Left lung (tissue), 4 donors: ENCODE measurements at regions not wholly inside any gene's neighbourhood (a gene's known extent, or its start where the extent isn't known, plus 50 kb on each side); places are given as distances from the start of the nearest gene placed in this dataset.
A peak's percentile ranks its signal among the peaks of the same experiment; 100 is the strongest.

Experiments used
- ATAC-seq: fragments of 200-7000 bp; cut with Tn5 transposase; one replicate; pipeline ENCODE4 v1.9.1; 2020; ENCODE audit warnings: moderate library complexity
- DNase-seq, 4 donors: peaks; one replicate each; pipeline ENCODE4 v3.0.0-alpha.2; 2013 to 2020
- H3K27ac ChIP-seq, 2 donors: fragments of 200-600 bp; sonication (generic) in 1 of 2; one replicate each; pipeline versions ENCODE4 v1.5.0 to v1.8.0; 2020 to 2021
- H3K27me3 ChIP-seq, 2 donors: fragments of 200-600 bp; sonication (generic) in 1 of 2; one replicate each; pipeline versions ENCODE4 v1.5.0 to v1.8.0; 2020 to 2021
- H3K36me3 ChIP-seq, 2 donors: fragments of 200-600 bp; sonication (generic) in 1 of 2; one replicate each; pipeline versions ENCODE4 v1.5.0 to v1.8.0; 2020 to 2021
- H3K4me1 ChIP-seq, 2 donors: fragments of 200-600 bp; one replicate each; pipeline ENCODE4 v1.8.0; 2021
- H3K4me3 ChIP-seq, 2 donors: fragments of 200-600 bp; sonication (generic) in 1 of 2; one replicate each; pipeline versions ENCODE4 v1.5.0 to v1.8.0; 2020 to 2021; ENCODE audit warnings: mild to moderate bottlenecking in 1 of 2
- H3K9me3 ChIP-seq, 2 donors: fragments of 200-600 bp; sonication (generic) in 1 of 2; one replicate each; pipeline versions ENCODE4 v1.5.0 to v1.8.0; 2020 to 2021
- CTCF ChIP-seq, 2 donors: fragments of 200-600 bp; sonication (generic) in 1 of 2; IDR thresholded peaks; one replicate each; pipeline versions ENCODE4 v1.5.0 to v1.8.0; 2021; ENCODE audit warnings: antibody characterized with exemption in 2 of 2
- intact Hi-C, 2 donors: fragments of 100-400 bp; cut with DNase I; formaldehyde crosslinking; loops; one replicate each; pipeline versions ENCODE4 v1.11.2 to v1.14.2; 2022
- donor health status: DM: no; HTN: yes; CAD: no.
- donor health status: DM: no; HTN: no; CAD: no.

DNA sequence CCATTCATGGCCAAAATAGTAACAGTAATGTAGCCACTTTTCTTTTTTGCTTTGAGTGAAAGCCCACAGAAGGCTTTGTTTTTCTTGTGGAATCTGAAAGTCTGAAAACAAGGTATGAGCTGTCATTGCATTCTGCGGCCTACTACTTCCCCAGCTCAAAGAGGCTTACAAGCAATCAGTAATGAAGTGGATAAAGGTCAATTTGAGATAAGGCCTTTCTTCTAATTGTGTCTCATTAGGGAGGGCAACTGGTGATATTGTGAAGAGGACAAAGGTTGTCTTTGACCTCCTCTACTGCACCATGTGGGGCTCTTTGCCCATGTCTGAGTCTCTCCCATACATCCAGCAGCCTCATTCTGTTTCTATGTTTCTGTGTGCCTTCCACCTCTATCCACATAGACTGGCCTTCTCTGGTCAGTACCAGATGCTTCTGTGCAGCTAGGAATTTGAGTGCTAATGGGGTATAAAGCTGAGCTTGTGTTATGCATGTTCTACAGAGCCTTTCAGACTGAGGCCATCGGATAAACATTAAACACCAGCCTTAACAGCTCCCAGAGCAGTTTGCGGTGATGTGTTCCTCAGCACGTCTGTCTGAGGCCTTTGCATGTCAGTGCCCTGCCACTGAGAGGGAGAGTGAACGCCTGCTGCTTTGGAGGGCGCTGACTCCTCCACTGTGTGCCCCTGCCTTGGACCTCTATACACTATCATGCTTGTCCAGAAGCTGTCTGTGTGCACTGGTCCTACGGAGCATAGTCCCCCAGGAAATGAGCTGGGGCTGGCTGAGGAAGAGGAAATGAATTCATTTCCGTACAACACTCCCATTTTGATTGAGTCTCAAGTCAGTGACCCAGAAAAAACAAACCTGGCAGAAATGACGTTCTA lies 80.2 kb downstream of the SH2D1A start:
- H3K9me3 ChIP-seq = no peaks in the 10 kb centered on the region
- H3K4me1 ChIP-seq = no peaks in the 10 kb centered on the region
- no peaks in the 10 kb centered on the region for H3K36me3 ChIP-seq
- intact Hi-C loops = no loop called here
- DNase-seq (no peak), ATAC-seq (no peak)
- no peak overlapping the region for H3K4me3 ChIP-seq
- H3K27ac ChIP-seq = no peak overlapping the region
- no peaks in the 10 kb centered on the region for H3K27me3 ChIP-seq
- TF ChIP-seq CTCF (IDR thresholded peaks at IDR 0.05) = no peak

DNA sequence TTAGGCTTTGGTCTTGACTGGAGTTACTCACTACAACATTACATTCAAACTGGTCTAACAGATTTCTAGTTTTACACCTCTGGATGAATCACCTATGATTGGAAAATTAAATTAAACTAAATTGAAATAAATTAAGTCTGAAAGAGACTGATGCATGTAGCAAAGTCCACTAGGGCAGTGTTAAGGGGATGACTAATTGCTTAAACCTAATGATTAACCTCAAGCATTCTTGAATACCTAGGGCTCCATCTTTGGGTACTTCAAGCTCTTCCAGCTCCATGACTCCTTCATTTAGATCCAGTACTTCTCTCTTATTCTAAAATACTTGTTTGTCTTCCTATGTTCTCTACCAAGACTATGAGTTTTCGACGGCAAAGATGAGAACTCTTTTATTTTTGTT lies 86.8 kb downstream of the SH2D1A start:
- peak; percentile 85 for ATAC-seq
- no peaks in the 10 kb centered on the region for H3K9me3 ChIP-seq
- no peak overlapping the region for H3K4me3 ChIP-seq
- no peaks in the 10 kb centered on the region for H3K36me3 ChIP-seq
- TF ChIP-seq CTCF (IDR thresholded peaks at IDR 0.05) = no peak
- intact Hi-C loops = no loop called here
- no peak for DNase-seq
- no peaks in the 10 kb centered on the region for H3K27me3 ChIP-seq
- no peak overlapping the region for H3K27ac ChIP-seq
- H3K4me1 ChIP-seq = no peaks in the 10 kb centered on the region

- peak in 2 of 4 donors; percentile 25 to 32 for DNase-seq
- H3K9me3 ChIP-seq = no peaks in the 10 kb centered on the region
- peak; percentile 63 for ATAC-seq
These were observed 89.3 kb downstream of the SH2D1A start for GRCh38 chrX:124435616-124436015.

GRCh38 chrX:124440695-124441094 lies 94.3 kb downstream of the SH2D1A start:
- DNase-seq (no peak), ATAC-seq (no peak)
- no peaks in the 10 kb centered on the region for H3K9me3 ChIP-seq
- H3K4me3 ChIP-seq = no peak overlapping the region
- intact Hi-C loops = no loop called here
- no peaks in the 10 kb centered on the region for H3K4me1 ChIP-seq
- H3K27me3 ChIP-seq = no peaks in the 10 kb centered on the region
- no peaks in the 10 kb centered on the region for H3K36me3 ChIP-seq
- H3K27ac ChIP-seq = no peak overlapping the region
- no peak for TF ChIP-seq CTCF (IDR thresholded peaks at IDR 0.05)

More at GRCh38 chrX:124435616-124436015, 89.3 kb downstream of the SH2D1A start:
- no peaks in the 10 kb centered on the region for H3K4me1 ChIP-seq
- H3K27ac ChIP-seq = no peak overlapping the region
- H3K27me3 ChIP-seq = no peaks in the 10 kb centered on the region
- no peak overlapping the region for H3K4me3 ChIP-seq
- no peak for TF ChIP-seq CTCF (IDR thresholded peaks at IDR 0.05)
- no peaks in the 10 kb centered on the region for H3K36me3 ChIP-seq
- intact Hi-C loops = no loop called here

- no peaks in the 10 kb centered on the region for H3K27me3 ChIP-seq
- DNase-seq = no peak
- H3K27ac ChIP-seq = no peak overlapping the region
- intact Hi-C loops = no loop called here
- H3K36me3 ChIP-seq = no peaks in the 10 kb centered on the region
- no peak overlapping the region for H3K4me3 ChIP-seq
- ATAC-seq = no peak
- no peaks in the 10 kb centered on the region for H3K4me1 ChIP-seq
- no peaks in the 10 kb centered on the region for H3K9me3 ChIP-seq
- no peak for TF ChIP-seq CTCF (IDR thresholded peaks at IDR 0.05)
These were observed 95.7 kb downstream of the SH2D1A start for GRCh38 chrX:124441971-124442590.
